Endothelial cell of umbilical vein (primary cell): ENCODE measurements at regions not wholly inside any gene's neighbourhood (a gene's known extent, or its start where the extent isn't known, plus 50 kb on each side); places are given as distances from the start of the nearest gene placed in this dataset.

Source experiments
- BruUV-seq: library from RNA; stranded (reverse); fragments of 400-500 nt; replicated peaks from 2 replicates; lab custom pipeline; 2021; lab: Mats Ljungman, UMichigan
- CTCF ChIA-PET: fragments of 300-600, 350-600 bp; sonication (Branson Sonifier 250); formaldehyde crosslinking; loops from one replicate; lab custom pipeline; 2021; ENCODE audit warnings: antibody characterized with exemption, inconsistent platforms; lab: Charles Lee
- POLR2A ChIA-PET: fragments of 300-600, 350-600 bp; sonication (Branson Sonifier 250); formaldehyde crosslinking; loops from one replicate; lab custom pipeline; 2021; ENCODE audit warnings: antibody characterized with exemption, inconsistent platforms; lab: Charles Lee
- DNase-seq: peaks from one replicate; pipeline ENCODE4 v3.0.0-alpha.2; 2011; ENCODE audit warnings: low read depth, low spot score
- FAIRE-seq: peaks from 2 replicates; lab custom pipeline; 2011; peaks lifted over from hg19 to GRCh38; lab: Jason Lieb, UNC
- H2AFZ ChIP-seq: 2 replicates; pipeline ENCODE4 v1.6.0; 2012; ENCODE audit warnings: low read depth, low read length, control low read depth, inconsistent platforms
- H3K27ac ChIP-seq: 2 replicates; pipeline ENCODE4 v1.5.1; 2011; ENCODE audit warnings: low read depth, mild to moderate bottlenecking, control low read depth, low read length, moderate library complexity; ENCODE audit not compliant: insufficient read depth
- H3K27me3 ChIP-seq, 2 experiments: 2 replicates each; pipeline versions ENCODE4 v1.6.0 to v1.6.1; 2011; ENCODE audit warnings: low read length in 2 of 2, mixed read lengths in 1 of 2; ENCODE audit not compliant: control insufficient read depth in 2 of 2, insufficient read depth in 2 of 2
- H3K36me3 ChIP-seq, 2 experiments: 2 replicates in 1 of 2; 3 replicates in 1 of 2; pipeline ENCODE4 v1.5.1; 2011; ENCODE audit warnings: low read length in 2 of 2, mild to moderate bottlenecking in 1 of 2, moderate library complexity in 1 of 2; ENCODE audit not compliant: control insufficient read depth in 2 of 2, insufficient read depth in 2 of 2; ENCODE audit errors: extremely low read depth in 1 of 2
- H3K4me1 ChIP-seq: 3 replicates; pipeline ENCODE4 v1.5.1; 2011; ENCODE audit warnings: mild to moderate bottlenecking, low read length; ENCODE audit not compliant: control insufficient read depth, insufficient read depth; ENCODE audit errors: extremely low read depth
- H3K4me2 ChIP-seq: 2 replicates; pipeline ENCODE4 v1.6.1; 2011; ENCODE audit warnings: low read length, control low read depth, mixed read lengths; ENCODE audit not compliant: insufficient read depth
- H3K4me3 ChIP-seq, 3 experiments: fragments of 200-600 bp in 1 of 3; sonication (generic), shearing (Covaris generic) in 1 of 3; replicated peaks in 1 of 3; 2 replicates each; pipeline ENCODE4 v1.5.1; 2011 to 2016; ENCODE audit warnings: control low read depth in 3 of 3, low read length in 3 of 3, mild to moderate bottlenecking in 2 of 3, inconsistent platforms in 1 of 3, low read depth in 1 of 3, moderate library complexity in 1 of 3; ENCODE audit not compliant: insufficient read depth in 1 of 3
- H3K79me2 ChIP-seq: 2 replicates; pipeline ENCODE4 v1.6.0; 2012; ENCODE audit warnings: low read length, inconsistent platforms; ENCODE audit not compliant: control insufficient read depth, insufficient read depth
- H3K9ac ChIP-seq: replicated peaks from 2 replicates; pipeline ENCODE3; 2011; ENCODE audit warnings: low read length, control low read depth; ENCODE audit not compliant: insufficient read depth; ENCODE audit errors: extremely low read depth
- H3K9me1 ChIP-seq: replicated peaks from 3 replicates; pipeline ENCODE4 v1.6.0; 2011; ENCODE audit warnings: mild to moderate bottlenecking, low read length; ENCODE audit not compliant: control insufficient read depth, insufficient read depth; ENCODE audit errors: extremely low read depth
- H3K9me3 ChIP-seq: replicated peaks from 2 replicates; pipeline ENCODE4 v1.5.1; 2012; ENCODE audit warnings: low read length, inconsistent platforms; ENCODE audit not compliant: control insufficient read depth, insufficient read depth
- H4K20me1 ChIP-seq: replicated peaks from 2 replicates; pipeline ENCODE3; 2011; ENCODE audit warnings: mild to moderate bottlenecking, low read length; ENCODE audit not compliant: control insufficient read depth, insufficient read depth; ENCODE audit errors: extremely low read depth
- CTCF ChIP-seq, 2 donors: IDR thresholded peaks; 1 replicate in 1 of 2; 2 replicates in 1 of 2; pipeline ENCODE4 v1.5.1; 2011; ENCODE audit warnings: low read length in 2 of 2, mild to moderate bottlenecking in 2 of 2, moderate library complexity in 2 of 2, control low read depth in 1 of 2, inconsistent platforms in 1 of 2, low read depth in 1 of 2; ENCODE audit not compliant: insufficient read depth in 1 of 2; ENCODE audit errors: extremely low read depth in 1 of 2
- EZH2 ChIP-seq: IDR thresholded peaks from 2 replicates; pipeline ENCODE4 v1.6.1; 2012; ENCODE audit warnings: borderline replicate concordance, low read depth, mild to moderate bottlenecking, moderate library complexity, low read length, inconsistent platforms; ENCODE audit not compliant: severe bottlenecking
- FOS ChIP-seq: IDR thresholded peaks from 2 replicates; pipeline ENCODE4 v1.6.1; 2011; ENCODE audit warnings: mild to moderate bottlenecking, low read length, moderate library complexity, borderline replicate concordance; ENCODE audit not compliant: insufficient read depth
- GATA2 ChIP-seq: IDR thresholded peaks from 2 replicates; pipeline ENCODE4 v1.7.0; 2011; ENCODE audit warnings: low read depth, mild to moderate bottlenecking, moderate library complexity, mixed read lengths, low read length; ENCODE audit not compliant: insufficient read length, insufficient read depth
- JUN ChIP-seq: IDR thresholded peaks from 2 replicates; pipeline ENCODE4 v1.6.1; 2011; ENCODE audit warnings: borderline replicate concordance, low read depth; ENCODE audit not compliant: insufficient read length, insufficient read depth
- MAX ChIP-seq: IDR thresholded peaks from 2 replicates; pipeline ENCODE4 v1.6.1; 2011; ENCODE audit not compliant: insufficient read depth, insufficient read length
- MYC ChIP-seq: IDR thresholded peaks from one replicate; pipeline ENCODE4 v1.6.1; 2011; ENCODE audit warnings: mild to moderate bottlenecking, low read depth, low read length
- POLR2A ChIP-seq: IDR thresholded peaks from 2 replicates; pipeline ENCODE4 v1.6.1; 2012; ENCODE audit warnings: low read depth, mild to moderate bottlenecking, control low read depth, low read length
- POLR2AphosphoS5 ChIP-seq: IDR thresholded peaks from 2 replicates; pipeline ENCODE4 v1.6.1; 2012; ENCODE audit warnings: low read depth, mild to moderate bottlenecking, control low read depth, low read length, moderate library complexity; ENCODE audit not compliant: insufficient read depth
- dilution Hi-C: fragments of 300-500 bp; cut with MboI; formaldehyde crosslinking; loops from one replicate; pipeline ENCODE4 v1.15.0; 2019; ENCODE audit warnings: low sequenced_read_pairs; ENCODE audit not compliant: extremely low pct_ligation_motif_present
- intact Hi-C: fragments of 100-400 bp; cut with micrococcal nuclease; formaldehyde crosslinking; loops from one replicate; pipeline ENCODE4 v1.10.0; 2022

DNA sequence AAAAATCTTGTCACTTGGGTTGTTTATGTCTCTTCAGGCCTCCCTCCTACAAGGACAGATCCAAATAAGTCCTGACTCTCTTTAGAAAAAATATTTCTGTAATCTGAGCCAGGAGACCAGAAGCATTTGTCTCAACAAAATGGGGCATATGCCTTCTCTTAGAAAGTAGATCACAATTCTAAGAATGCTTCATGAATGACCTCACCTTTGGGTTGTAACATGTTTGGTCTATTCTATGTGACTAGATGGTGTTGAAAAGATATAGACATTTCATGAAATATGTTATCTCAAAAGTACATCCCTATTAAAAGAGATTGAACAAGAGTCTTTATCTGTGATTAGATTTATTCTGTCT, 159.0 kb upstream of the SETBP1 start:
- no peak overlapping the region for H3K27ac ChIP-seq
- no peaks in the 10 kb centered on the region for H3K36me3 ChIP-seq
- H3K4me2 ChIP-seq, result no peak overlapping the region
- no peaks in the 10 kb centered on the region for H3K9me3 ChIP-seq
- BruUV-seq, result no TSS peak
- ChIA-PET POLR2A (no interaction called here), CTCF (no interaction called here)
- dilution Hi-C loops, result no loop called here
- H3K27me3 ChIP-seq, result no peaks in the 10 kb centered on the region
- no peaks in the 10 kb centered on the region for H3K79me2 ChIP-seq
- FAIRE-seq (no peak), DNase-seq (no peak)
- H2AFZ ChIP-seq, result no peak overlapping the region
- intact Hi-C loops, result no loop called here
- H3K4me1 ChIP-seq, result peaks cover 7% of the 10 kb centered on the region
- no peaks in the 10 kb centered on the region for H4K20me1 ChIP-seq
- TF ChIP-seq CTCF (IDR thresholded peaks at IDR 0.05; ENCODE audit: extremely low read depth in 1 of 2, insufficient read depth in 1 of 2, low read depth in 1 of 2, low read length in 2 of 2) (no peak), POLR2A (no peak), FOS (no peak), JUN (no peak), EZH2 (no peak), POLR2AphosphoS5 (no peak), MYC (no peak), GATA2 (no peak), MAX (no peak)
- H3K4me3 ChIP-seq, result no peak overlapping the region
- no peaks in the 10 kb centered on the region for H3K9me1 ChIP-seq
- H3K9ac ChIP-seq, result no peak overlapping the region
